ENCODE measurements at regions not wholly inside any gene's neighbourhood (a gene's known extent, or its start where the extent isn't known, plus 50 kb on each side); places are given as distances from the start of the nearest gene placed in this dataset.

DNA sequence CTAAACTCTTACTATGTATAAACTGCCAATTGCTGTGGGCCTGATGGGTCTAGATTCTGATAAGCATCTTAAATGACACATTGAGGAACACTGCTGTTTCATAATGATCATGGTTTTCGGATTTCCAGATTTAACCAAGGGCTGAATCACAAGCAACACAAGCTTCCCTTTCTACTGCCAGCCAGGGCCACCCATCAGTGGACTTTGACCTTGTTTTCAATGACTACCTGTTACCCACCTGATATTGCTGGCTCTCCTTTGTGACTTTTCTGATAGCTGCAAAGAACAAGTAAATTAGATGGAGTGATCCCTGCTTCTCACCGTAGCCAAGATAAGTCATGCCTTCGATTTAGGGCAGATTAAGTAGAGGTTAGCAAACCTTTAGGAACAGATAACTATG lies 259.0 kb downstream of the PAX3 start:
- TF ChIP-seq CTCF (conservative IDR thresholded peaks at IDR 0.05 in 1 of 2, IDR thresholded peaks at IDR 0.05 in 1 of 2; ENCODE audit: extremely low read depth in 1 of 2, insufficient read depth in 1 of 2, low read depth in 1 of 2, low read length in 2 of 2) (no peak), EZH2 (IDR thresholded peaks at IDR 0.05; ENCODE audit: borderline replicate concordance, low read length) (no peak)

Data from mammary epithelial cell (primary cell).